Activated T-helper 2 cell treated with anti-CD3 and anti-CD28 coated beads, Interferon-gamma antibody, Interleukin-2, Interleukin-4, amounts not matched to agents 10 μg/mL and 5 μg/mL and 100 μg/mL, durations not matched to agents 14 hours and 24 hours and 36 hours (primary cell): ENCODE measurements at regions not wholly inside any gene's neighbourhood (a gene's known extent, or its start where the extent isn't known, plus 50 kb on each side); places are given as distances from the start of the nearest gene placed in this dataset.
A peak's percentile ranks its signal among the peaks of the same experiment; 100 is the strongest.

ENCODE experiments used
- DNase-seq: peaks from one replicate; pipeline ENCODE4 v3.0.0; 2021; ENCODE audit warnings: low spot score
- H3K27ac Mint-ChIP-seq: one replicate; pipeline ENCODE4 v1.8.0; 2021; ENCODE audit warnings: mixed read lengths
- H3K27me3 Mint-ChIP-seq: one replicate; pipeline ENCODE4 v1.8.0; 2021; ENCODE audit warnings: low read depth, mixed read lengths
- H3K36me3 Mint-ChIP-seq: one replicate; pipeline ENCODE4 v1.8.0; 2021; ENCODE audit warnings: low read depth, mixed read lengths
- H3K4me1 Mint-ChIP-seq: one replicate; pipeline ENCODE4 v1.8.0; 2021; ENCODE audit warnings: low read depth, mixed read lengths
- H3K4me3 Mint-ChIP-seq: one replicate; pipeline ENCODE4 v1.8.0; 2021; ENCODE audit warnings: low read depth, mild to moderate bottlenecking, moderate library complexity, mixed read lengths
- H3K9me3 Mint-ChIP-seq: one replicate; pipeline ENCODE4 v1.8.0; 2021; ENCODE audit warnings: mixed read lengths
- intact Hi-C: fragments of 100-400 bp; cut with micrococcal nuclease; formaldehyde crosslinking; loops from one replicate; pipeline ENCODE4 v1.15.1; 2023

GRCh38 chr7:4610768-4611467 is 71.2 kb upstream of the FOXK1 start:
- H3K27ac Mint-ChIP-seq: no peak overlapping the region
- no peaks in the 10 kb centered on the region for H3K9me3 Mint-ChIP-seq
- H3K36me3 Mint-ChIP-seq: no peaks in the 10 kb centered on the region
- no peak overlapping the region for H3K4me3 Mint-ChIP-seq
- H3K27me3 Mint-ChIP-seq: no peaks in the 10 kb centered on the region
- intact Hi-C loops: loop anchor here (1.0 to 2.0 kb wide), 2 partner anchors 74 to 142 kb away; no protein-coding TSS in a partner anchor
- peak; percentile 30 for DNase-seq
- peaks cover 9% of the 10 kb centered on the region for H3K4me1 Mint-ChIP-seq

- H3K9me3 Mint-ChIP-seq: no peaks in the 10 kb centered on the region
- no peak overlapping the region for H3K27ac Mint-ChIP-seq
- no peaks in the 10 kb centered on the region for H3K36me3 Mint-ChIP-seq
- DNase-seq: no peak
- H3K4me1 Mint-ChIP-seq: peaks cover 9% of the 10 kb centered on the region
- intact Hi-C loops: no loop called here
- no peaks in the 10 kb centered on the region for H3K27me3 Mint-ChIP-seq
- H3K4me3 Mint-ChIP-seq: no peak overlapping the region
Observed at GRCh38 chr7:4612237-4612636, 69.9 kb upstream of the FOXK1 start.

GRCh38 chr7:4612939-4613841 is 68.9 kb upstream of the FOXK1 start:
- intact Hi-C loops: no loop called here
- H3K27ac Mint-ChIP-seq: no peak overlapping the region
- H3K4me3 Mint-ChIP-seq: peak overlapping the region; percentile 28

GRCh38 chr7:4613846-4614548 is 68.1 kb upstream of the FOXK1 start:
- Mint-ChIP-seq H3K27ac (no peak overlapping the region), H3K36me3 (no peaks in the 10 kb centered on the region), H3K27me3 (no peaks in the 10 kb centered on the region), H3K9me3 (no peaks in the 10 kb centered on the region), H3K4me3 (no peak overlapping the region), H3K4me1 (peaks cover 9% of the 10 kb centered on the region)
- DNase-seq: no peak
- intact Hi-C loops: no loop called here

More at GRCh38 chr7:4612939-4613841, 68.9 kb upstream of the FOXK1 start:
- Mint-ChIP-seq H3K4me1 (peaks cover 9% of the 10 kb centered on the region), H3K36me3 (no peaks in the 10 kb centered on the region), H3K27me3 (no peaks in the 10 kb centered on the region), H3K9me3 (no peaks in the 10 kb centered on the region)
- DNase-seq: no peak

GRCh38 chr7:4616116-4616515 is 66.0 kb upstream of the FOXK1 start:
- no peaks in the 10 kb centered on the region for H3K9me3 Mint-ChIP-seq
- no peak overlapping the region for H3K4me3 Mint-ChIP-seq
- DNase-seq: no peak
- H3K4me1 Mint-ChIP-seq: peaks cover 13% of the 10 kb centered on the region
- H3K36me3 Mint-ChIP-seq: no peaks in the 10 kb centered on the region
- no peaks in the 10 kb centered on the region for H3K27me3 Mint-ChIP-seq
- intact Hi-C loops: no loop called here
- no peak overlapping the region for H3K27ac Mint-ChIP-seq

GRCh38 chr7:4621396-4621795 is 60.7 kb upstream of the FOXK1 start:
- intact Hi-C loops: no loop called here
- H3K9me3 Mint-ChIP-seq: peaks cover 20% of the 10 kb centered on the region
- H3K27ac Mint-ChIP-seq: no peak overlapping the region
- no peak for DNase-seq
- peaks cover 13% of the 10 kb centered on the region for H3K4me1 Mint-ChIP-seq
- no peak overlapping the region for H3K4me3 Mint-ChIP-seq
- H3K27me3 Mint-ChIP-seq: peaks cover 4% of the 10 kb centered on the region
- peaks cover 3% of the 10 kb centered on the region for H3K36me3 Mint-ChIP-seq

GRCh38 chr7:4626318-4626845 is 55.7 kb upstream of the FOXK1 start:
- H3K27ac Mint-ChIP-seq: no peak overlapping the region
- H3K4me3 Mint-ChIP-seq: no peak overlapping the region
- H3K27me3 Mint-ChIP-seq: peaks cover 4% of the 10 kb centered on the region
- H3K4me1 Mint-ChIP-seq: peaks cover 8% of the 10 kb centered on the region
- H3K9me3 Mint-ChIP-seq: peaks cover 18% of the 10 kb centered on the region
- peaks cover 3% of the 10 kb centered on the region for H3K36me3 Mint-ChIP-seq
- intact Hi-C loops: no loop called here
- no peak for DNase-seq

GRCh38 chr7:4629287-4629895 is 52.7 kb upstream of the FOXK1 start:
- Mint-ChIP-seq H3K9me3 (no peaks in the 10 kb centered on the region), H3K4me3 (no peak overlapping the region), H3K27me3 (peaks cover 4% of the 10 kb centered on the region), H3K36me3 (no peaks in the 10 kb centered on the region), H3K4me1 (peaks cover 7% of the 10 kb centered on the region), H3K27ac (no peak overlapping the region)
- intact Hi-C loops: no loop called here
- no peak for DNase-seq

- DNase-seq: no peak
- Mint-ChIP-seq H3K4me3 (no peak overlapping the region), H3K9me3 (no peaks in the 10 kb centered on the region), H3K4me1 (no peaks in the 10 kb centered on the region), H3K27ac (no peak overlapping the region), H3K27me3 (no peaks in the 10 kb centered on the region), H3K36me3 (no peaks in the 10 kb centered on the region)
- intact Hi-C loops: no loop called here
Observed at GRCh38 chr7:4631380-4632179, 50.5 kb upstream of the FOXK1 start.
